Astrocyte of the spinal cord (primary cell): ENCODE measurements at regions not wholly inside any gene's neighbourhood (a gene's known extent, or its start where the extent isn't known, plus 50 kb on each side); places are given as distances from the start of the nearest gene placed in this dataset.
"Not testable (repeated sequence)": the region's sequence is repeated elsewhere in the genome, so short reads cannot be mapped to it uniquely, and the experiment has no call there.

Source experiments
- DNase-seq: peaks from one replicate; pipeline ENCODE4 v3.0.0; 2011; ENCODE audit warnings: low read depth, low spot score
- H3K4me3 ChIP-seq: 2 replicates; pipeline ENCODE4 v1.5.1; 2011; ENCODE audit warnings: low read depth, mild to moderate bottlenecking, low read length, moderate library complexity
- in situ Hi-C: cut with HindIII; loops from 2 replicates; pipeline ENCODE4 v1.10.0; 2017; ENCODE audit warnings: low sequenced_read_pairs
- TF ChIP-seq, protein P1 (sequence below): IDR thresholded peaks from 2 replicates; pipeline ENCODE4 v1.5.1; 2012; ENCODE audit warnings: low read depth, mild to moderate bottlenecking, low read length, inconsistent platforms

DNA sequence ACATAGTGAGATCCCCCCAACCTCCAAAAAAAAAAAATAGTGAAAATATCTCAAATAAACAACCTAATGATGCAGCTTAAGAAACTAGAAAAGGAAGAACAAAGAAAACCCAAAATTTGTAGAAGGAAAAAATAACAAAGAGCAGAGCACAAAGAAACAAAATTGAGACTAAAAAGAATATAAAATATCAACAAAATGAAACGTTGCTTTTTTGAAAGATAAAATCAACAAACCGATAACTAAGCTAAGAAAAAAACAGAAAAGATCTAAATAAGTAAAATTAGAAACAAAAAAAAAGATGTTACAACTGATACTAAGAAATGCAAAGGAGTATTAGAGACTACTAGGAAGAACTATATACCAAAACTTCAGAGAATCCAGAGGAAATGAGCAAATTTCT, 139.3 kb upstream of the PALMD start:
- no peak for DNase-seq
- H3K4me3 ChIP-seq, result no peak overlapping the region
- in situ Hi-C loops, result no loop called here
- TF ChIP-seq, protein P1, sequence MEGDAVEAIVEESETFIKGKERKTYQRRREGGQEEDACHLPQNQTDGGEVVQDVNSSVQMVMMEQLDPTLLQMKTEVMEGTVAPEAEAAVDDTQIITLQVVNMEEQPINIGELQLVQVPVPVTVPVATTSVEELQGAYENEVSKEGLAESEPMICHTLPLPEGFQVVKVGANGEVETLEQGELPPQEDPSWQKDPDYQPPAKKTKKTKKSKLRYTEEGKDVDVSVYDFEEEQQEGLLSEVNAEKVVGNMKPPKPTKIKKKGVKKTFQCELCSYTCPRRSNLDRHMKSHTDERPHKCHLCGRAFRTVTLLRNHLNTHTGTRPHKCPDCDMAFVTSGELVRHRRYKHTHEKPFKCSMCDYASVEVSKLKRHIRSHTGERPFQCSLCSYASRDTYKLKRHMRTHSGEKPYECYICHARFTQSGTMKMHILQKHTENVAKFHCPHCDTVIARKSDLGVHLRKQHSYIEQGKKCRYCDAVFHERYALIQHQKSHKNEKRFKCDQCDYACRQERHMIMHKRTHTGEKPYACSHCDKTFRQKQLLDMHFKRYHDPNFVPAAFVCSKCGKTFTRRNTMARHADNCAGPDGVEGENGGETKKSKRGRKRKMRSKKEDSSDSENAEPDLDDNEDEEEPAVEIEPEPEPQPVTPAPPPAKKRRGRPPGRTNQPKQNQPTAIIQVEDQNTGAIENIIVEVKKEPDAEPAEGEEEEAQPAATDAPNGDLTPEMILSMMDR, result no peak

DNA sequence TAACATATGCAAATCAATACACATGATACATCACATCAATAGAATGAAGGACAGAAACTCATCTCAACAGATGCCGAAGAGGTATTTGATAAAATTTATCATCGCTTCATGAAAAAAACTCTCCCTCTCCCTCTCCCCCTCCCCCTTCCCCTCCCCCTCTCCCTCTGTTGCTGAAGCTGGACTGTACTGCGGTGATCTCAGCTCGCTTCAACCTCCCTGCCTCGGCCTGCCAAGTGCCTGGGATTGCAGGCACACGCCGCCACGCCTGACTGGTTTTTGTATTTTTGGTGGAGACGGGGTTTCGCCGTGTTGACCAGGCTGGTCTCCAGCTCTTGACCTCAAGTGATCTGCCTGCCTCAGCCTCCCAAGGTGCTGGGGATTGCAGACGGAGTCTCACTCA, 138.5 kb upstream of the PALMD start:
- in situ Hi-C loops, H3K4me3 ChIP-seq, DNase-seq: not testable (repeated sequence)

DNA sequence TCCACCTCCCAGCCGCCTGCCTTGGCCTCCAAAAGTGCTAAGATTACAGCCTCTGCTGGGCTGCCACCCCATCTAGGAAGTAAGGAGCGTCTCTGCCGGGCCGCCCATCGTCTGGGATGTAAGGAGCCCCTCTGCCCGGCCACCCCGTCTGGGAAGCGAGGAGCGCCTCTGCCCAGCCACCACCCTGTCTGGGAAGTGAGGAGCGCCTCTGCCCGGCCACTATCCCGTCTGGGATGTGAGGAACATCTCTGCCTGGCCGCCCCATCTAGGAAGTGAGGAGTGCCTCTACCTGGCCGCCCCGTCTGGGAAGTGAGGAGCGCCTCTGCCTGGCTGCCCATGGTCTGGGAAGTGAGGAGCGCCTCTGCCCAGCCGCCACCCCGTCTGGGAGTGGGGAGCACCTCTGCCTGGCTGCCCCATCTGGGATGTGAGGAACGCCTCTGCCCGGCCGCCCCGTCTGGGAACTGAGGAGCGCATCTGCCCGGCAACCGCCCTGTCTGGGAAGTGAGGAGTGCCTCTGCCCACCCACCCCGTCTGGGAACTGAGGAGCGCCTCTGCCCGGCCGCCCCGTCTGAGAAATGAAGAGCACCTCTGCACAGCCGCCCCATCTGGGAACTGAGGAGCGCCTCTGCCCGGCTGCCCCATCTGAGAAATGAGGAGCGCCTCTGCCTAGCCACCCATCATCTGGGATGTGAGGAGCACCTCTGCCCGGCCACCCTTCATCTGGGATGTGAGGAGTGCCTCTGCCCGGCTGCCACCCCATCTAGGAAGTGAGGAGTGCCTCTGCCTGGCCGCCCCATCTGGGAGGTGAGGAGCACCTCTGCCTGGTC, 137.8 kb upstream of the PALMD start:
- DNase-seq, result no peak
- in situ Hi-C loops, result no loop called here
- TF ChIP-seq, protein P1, result no peak
- H3K4me3 ChIP-seq, result no peak overlapping the region

DNA sequence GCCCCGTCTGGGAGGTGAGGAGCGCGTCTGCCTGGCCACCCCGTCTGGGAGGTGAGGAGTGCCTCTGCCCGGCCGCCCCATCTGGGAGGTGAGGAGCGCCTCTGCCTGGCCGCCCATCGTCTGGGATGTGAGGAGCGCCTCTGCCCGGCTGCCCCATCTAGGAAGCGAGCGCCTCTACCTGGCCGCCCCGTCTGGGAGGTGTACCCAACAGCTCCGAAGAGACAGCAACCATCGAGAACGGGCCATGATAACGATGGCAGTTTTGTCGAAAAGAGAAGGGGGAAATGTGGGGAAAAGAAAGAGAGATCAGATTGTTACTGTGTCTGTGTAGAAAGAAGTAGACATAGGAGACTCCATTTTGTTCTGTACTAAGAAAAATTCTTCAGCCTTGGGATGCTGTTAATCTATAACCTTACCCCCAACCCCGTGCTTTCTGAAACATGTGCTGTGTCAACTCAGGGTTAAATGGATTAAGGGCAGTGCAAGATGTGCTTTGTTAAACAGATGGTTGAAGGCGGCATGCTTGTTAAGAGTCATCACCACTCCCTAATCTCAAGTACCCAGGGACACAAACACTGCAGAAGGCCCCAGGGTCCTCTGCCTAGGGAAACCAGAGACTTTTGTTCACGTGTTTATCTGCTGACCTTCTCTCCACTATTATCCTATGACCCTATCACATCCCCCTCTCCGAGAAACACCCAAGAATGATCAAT, 137.0 kb upstream of the PALMD start:
- H3K4me3 ChIP-seq, in situ Hi-C loops, DNase-seq: not testable (repeated sequence)

DNA sequence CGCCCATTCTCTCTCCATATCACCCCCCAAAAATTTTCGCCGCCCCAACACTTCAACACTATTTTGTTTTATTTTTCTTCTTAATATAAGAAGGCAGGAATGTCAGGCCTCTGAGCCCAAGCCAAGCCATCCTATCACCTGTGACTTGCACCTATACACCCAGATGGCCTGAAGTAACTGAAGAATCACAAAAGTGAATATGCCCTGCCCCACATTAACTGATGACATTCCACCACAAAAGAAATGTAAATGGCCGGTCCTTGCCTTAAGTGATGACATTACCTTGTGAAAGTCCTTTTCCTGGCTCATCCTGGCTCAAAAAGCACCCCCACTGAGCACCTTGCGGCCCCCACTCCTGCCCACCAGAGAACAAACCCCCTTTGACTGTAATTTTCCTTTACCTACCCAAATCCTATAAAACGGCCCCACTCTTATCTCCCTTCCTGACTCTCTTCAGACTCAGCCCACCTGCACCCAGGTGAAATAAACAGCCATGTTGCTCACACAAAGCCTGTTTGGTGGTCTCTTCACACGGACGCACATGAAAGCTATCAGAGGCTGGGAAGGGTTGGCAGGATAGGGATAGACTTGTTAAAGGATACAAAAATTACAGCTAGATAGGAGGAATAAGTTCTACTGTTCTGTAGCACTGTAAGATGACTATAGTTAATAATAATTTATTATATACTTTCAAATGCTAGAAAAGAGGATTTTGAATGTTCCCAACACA, 130.9 kb upstream of the PALMD start:
- in situ Hi-C loops, H3K4me3 ChIP-seq, DNase-seq: not testable (repeated sequence)

DNA sequence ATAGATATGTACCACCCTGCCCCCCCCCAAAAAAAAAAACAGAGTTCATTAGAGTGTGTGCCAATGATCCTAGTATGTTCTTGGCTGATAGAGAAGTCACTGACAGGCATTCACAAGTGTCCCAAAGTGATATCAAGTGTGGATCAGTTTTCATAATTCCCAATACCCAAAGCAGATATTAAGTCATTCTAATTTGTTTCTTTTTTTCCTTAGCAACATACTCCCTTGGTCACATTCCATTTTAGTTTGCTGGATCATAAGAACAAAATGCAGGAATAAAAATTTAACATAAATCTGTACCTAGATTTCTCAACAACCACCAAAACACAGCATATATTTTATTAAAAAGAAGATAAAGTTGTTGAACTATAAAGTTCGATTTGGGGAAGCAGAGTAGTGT, 129.8 kb upstream of the PALMD start:
- no peak overlapping the region for H3K4me3 ChIP-seq
- DNase-seq, result no peak
- TF ChIP-seq, protein P1, result no peak
- in situ Hi-C loops, result no loop called here

DNA sequence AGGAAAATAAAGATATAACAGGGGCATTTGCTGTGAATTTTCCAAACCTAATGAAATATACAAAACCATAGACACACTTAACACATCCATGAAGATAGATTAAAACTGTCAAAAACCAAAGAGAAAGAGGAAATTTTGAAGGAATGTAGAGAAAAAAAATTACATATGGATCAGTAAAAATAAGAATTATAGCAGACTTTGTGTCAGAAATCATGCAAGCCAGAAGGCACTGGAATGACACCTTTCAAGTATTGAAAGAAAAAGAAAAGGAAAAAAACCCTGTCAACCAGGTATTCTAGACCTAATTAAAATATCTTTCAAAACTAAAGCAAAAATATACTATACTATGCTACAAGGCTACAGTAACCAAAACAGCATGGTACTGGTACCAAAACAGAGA, 125.8 kb upstream of the PALMD start:
- H3K4me3 ChIP-seq, result no peak overlapping the region
- in situ Hi-C loops, result no loop called here
- TF ChIP-seq, protein P1, result no peak
- DNase-seq, result no peak

DNA sequence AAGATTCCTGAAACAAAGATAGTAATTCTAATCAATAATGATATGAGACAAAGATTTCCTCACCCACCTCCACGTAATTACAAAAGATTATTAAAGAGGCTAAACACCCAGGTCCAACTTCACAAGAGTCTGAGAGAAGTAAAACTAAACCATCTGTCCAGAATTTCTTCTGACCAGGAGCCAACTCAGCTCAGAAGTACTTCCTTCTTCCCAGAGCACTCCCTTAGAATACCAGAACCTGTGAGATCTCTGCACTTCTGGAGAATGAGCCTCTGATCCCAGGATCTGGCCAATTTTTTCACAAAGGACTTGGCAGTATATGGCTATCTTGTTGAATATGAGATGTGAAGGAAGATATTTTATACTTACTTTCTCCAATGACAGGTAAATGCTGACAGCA, 120.6 kb upstream of the PALMD start:
- no peak for DNase-seq
- H3K4me3 ChIP-seq, result no peak overlapping the region
- in situ Hi-C loops, result no loop called here
- TF ChIP-seq, protein P1, result no peak
